PC-9 (cell line): ENCODE measurements at regions not wholly inside any gene's neighbourhood (a gene's known extent, or its start where the extent isn't known, plus 50 kb on each side); places are given as distances from the start of the nearest gene placed in this dataset.

ENCODE experiments used
- BruUV-seq: library from RNA; stranded (reverse); fragments of 400-500 nt; replicated peaks from 2 replicates; lab custom pipeline; 2021; lab: Mats Ljungman, UMichigan
- CTCF ChIA-PET: fragments of 300-600 bp; sonication (Branson Sonifier 250); formaldehyde crosslinking; loops from one replicate; lab custom pipeline; 2022; ENCODE audit warnings: antibody characterized with exemption; lab: Charles Lee
- POLR2A ChIA-PET: fragments of 300-600 bp; sonication (Branson Sonifier 250); formaldehyde crosslinking; loops from one replicate; lab custom pipeline; 2022; ENCODE audit warnings: antibody characterized with exemption; ENCODE audit not compliant: unreplicated experiment; lab: Charles Lee
- DNase-seq, 2 experiments: peaks; one replicate each; pipeline versions ENCODE4 v3.0.0 to v3.0.0-alpha.2; 2015 to 2022; ENCODE audit warnings: mixed read lengths in 1 of 2
- H2AFZ ChIP-seq: fragments of 200-600 bp; sonication (generic); 2 replicates; pipeline ENCODE4 v1.8.1; 2017; ENCODE audit warnings: antibody characterized with exemption
- H3F3A ChIP-seq: fragments of 200-600 bp; sonication (generic); 2 replicates; pipeline ENCODE4 v1.8.1; 2017; ENCODE audit warnings: antibody characterized with exemption, mild to moderate bottlenecking, low read depth; ENCODE audit not compliant: insufficient read depth
- H3K27ac ChIP-seq: fragments of 200-600 bp; sonication (generic); 2 replicates; pipeline ENCODE4 v1.6.1; 2016; ENCODE audit warnings: mixed run types
- H3K27me3 ChIP-seq: fragments of 200-600 bp; sonication (generic); 2 replicates; pipeline ENCODE4 v1.6.1; 2016; ENCODE audit warnings: low read depth, mixed run types; ENCODE audit not compliant: insufficient read depth
- H3K36me3 ChIP-seq: fragments of 200-600 bp; sonication (generic); 2 replicates; pipeline ENCODE4 v1.6.1; 2016; ENCODE audit warnings: low read depth, mixed run types
- H3K4me1 ChIP-seq: fragments of 200-600 bp; sonication (generic); replicated peaks from 2 replicates; pipeline ENCODE4 v1.6.1; 2016; ENCODE audit warnings: mixed run types; ENCODE audit not compliant: insufficient read depth
- H3K4me2 ChIP-seq: fragments of 200-600 bp; sonication (generic); 2 replicates; pipeline ENCODE4 v1.6.1; 2017; ENCODE audit warnings: mixed run types
- H3K4me3 ChIP-seq: fragments of 200-600 bp; sonication (generic); 2 replicates; pipeline ENCODE4 v1.6.1; 2016; ENCODE audit warnings: mixed run types
- H3K79me2 ChIP-seq: fragments of 200-600 bp; sonication (generic); 2 replicates; pipeline ENCODE4 v1.6.1; 2017; ENCODE audit warnings: low read depth, mixed run types
- H3K9me2 ChIP-seq: fragments of 200-600 bp; sonication (generic); 2 replicates; pipeline ENCODE4 v1.8.1; 2017; ENCODE audit warnings: mild to moderate bottlenecking; ENCODE audit not compliant: insufficient read depth
- H3K9me3 ChIP-seq: fragments of 200-600 bp; sonication (generic); 2 replicates; pipeline ENCODE4 v1.8.1; 2016; ENCODE audit warnings: low read depth; ENCODE audit not compliant: insufficient read depth
- H4K20me1 ChIP-seq: fragments of 200-600 bp; sonication (generic); 2 replicates; pipeline ENCODE4 v1.8.1; 2017; ENCODE audit not compliant: insufficient read depth
- EZH2 ChIP-seq: fragments of 200-600 bp; sonication (generic); IDR thresholded peaks from 2 replicates; pipeline ENCODE4 v1.8.0; 2017; ENCODE audit warnings: antibody characterized with exemption, low read depth
- intact Hi-C: fragments of 100-400 bp; cut with micrococcal nuclease; formaldehyde crosslinking; loops from one replicate; pipeline ENCODE4 v1.10.0; 2022; ENCODE audit not compliant: unreplicated experiment
- TF ChIP-seq, protein P1 (sequence below): fragments of 200-600 bp; sonication (generic); conservative IDR thresholded peaks from 2 replicates; pipeline ENCODE4 v1.6.1; 2017; ENCODE audit warnings: mixed run types, antibody characterized with exemption, mild to moderate bottlenecking, moderate library complexity

DNA sequence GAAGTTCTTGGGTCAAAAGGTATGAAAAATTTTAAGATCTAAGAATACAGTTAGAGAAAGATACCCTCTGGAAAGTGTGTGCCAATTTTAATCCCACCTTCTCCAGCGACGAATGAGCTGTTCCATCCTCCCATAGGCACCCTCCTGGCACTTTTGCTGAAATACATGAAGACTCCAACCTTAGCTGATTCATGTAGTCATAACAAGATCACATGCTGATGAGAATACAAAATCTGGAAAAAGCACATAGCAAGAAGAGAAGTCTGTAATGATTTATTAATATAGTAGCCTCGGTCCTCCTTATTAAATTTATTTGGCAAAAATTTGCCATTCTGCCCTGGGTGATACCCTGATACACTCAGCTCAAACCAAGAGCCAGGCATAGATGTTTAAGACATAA, 88.9 kb downstream of the CCR1 start:
- Histone ChIP-seq H3K27ac (no peak overlapping the region), H2AFZ (no peak overlapping the region), H3K36me3 (no peaks in the 10 kb centered on the region), H3K4me3 (no peak overlapping the region), H3K4me2 (no peak overlapping the region), H3F3A (peaks cover 42% of the 10 kb centered on the region), H3K9me3 (no peaks in the 10 kb centered on the region), H3K27me3 (no peaks in the 10 kb centered on the region), H3K79me2 (no peaks in the 10 kb centered on the region), H3K9me2 (no peaks in the 10 kb centered on the region), H3K4me1 (peaks cover 84% of the 10 kb centered on the region), H4K20me1 (no peaks in the 10 kb centered on the region)
- intact Hi-C loops: no loop called here
- ChIA-PET CTCF (no interaction called here), POLR2A (no interaction called here)
- TF ChIP-seq EZH2: no peak
- TF ChIP-seq, protein P1, sequence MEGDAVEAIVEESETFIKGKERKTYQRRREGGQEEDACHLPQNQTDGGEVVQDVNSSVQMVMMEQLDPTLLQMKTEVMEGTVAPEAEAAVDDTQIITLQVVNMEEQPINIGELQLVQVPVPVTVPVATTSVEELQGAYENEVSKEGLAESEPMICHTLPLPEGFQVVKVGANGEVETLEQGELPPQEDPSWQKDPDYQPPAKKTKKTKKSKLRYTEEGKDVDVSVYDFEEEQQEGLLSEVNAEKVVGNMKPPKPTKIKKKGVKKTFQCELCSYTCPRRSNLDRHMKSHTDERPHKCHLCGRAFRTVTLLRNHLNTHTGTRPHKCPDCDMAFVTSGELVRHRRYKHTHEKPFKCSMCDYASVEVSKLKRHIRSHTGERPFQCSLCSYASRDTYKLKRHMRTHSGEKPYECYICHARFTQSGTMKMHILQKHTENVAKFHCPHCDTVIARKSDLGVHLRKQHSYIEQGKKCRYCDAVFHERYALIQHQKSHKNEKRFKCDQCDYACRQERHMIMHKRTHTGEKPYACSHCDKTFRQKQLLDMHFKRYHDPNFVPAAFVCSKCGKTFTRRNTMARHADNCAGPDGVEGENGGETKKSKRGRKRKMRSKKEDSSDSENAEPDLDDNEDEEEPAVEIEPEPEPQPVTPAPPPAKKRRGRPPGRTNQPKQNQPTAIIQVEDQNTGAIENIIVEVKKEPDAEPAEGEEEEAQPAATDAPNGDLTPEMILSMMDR: no peak
- no TSS peak for BruUV-seq
- DNase-seq: no peak

DNA sequence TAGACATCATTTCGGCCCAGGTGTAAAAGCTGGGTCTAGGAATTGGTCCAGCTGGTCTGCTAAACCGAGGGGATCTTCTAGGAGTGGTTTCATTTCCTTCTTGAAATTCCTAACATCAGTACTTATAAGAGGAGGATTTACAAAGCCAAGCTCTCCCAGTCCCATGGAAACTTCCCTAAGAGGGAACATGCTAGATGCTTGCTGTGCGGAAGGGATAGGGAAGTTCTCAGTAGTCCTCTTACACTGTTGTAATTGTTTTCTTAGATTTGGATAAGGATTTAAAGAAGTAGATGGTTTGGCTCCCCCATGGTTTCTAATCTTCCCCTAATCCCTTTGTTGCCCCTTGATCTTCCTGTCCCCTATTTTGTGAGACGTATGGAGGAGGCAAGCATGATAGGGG, 89.7 kb upstream of the XCR1 start:
- no peak overlapping the region for H3K4me3 ChIP-seq
- H3K27ac ChIP-seq: peak overlapping the region; percentile 98
- no peak for DNase-seq
- no peaks in the 10 kb centered on the region for H4K20me1 ChIP-seq
- H3F3A ChIP-seq: peaks cover 50% of the 10 kb centered on the region
- intact Hi-C loops: no loop called here
- ChIA-PET CTCF (no interaction called here), POLR2A (no interaction called here)
- no peak for TF ChIP-seq EZH2
- TF ChIP-seq, protein P1: no peak
- H3K9me3 ChIP-seq: no peaks in the 10 kb centered on the region
- no peaks in the 10 kb centered on the region for H3K79me2 ChIP-seq
- H3K4me1 ChIP-seq: peaks cover 83% of the 10 kb centered on the region
- no peak overlapping the region for H2AFZ ChIP-seq
- no TSS peak for BruUV-seq
- H3K27me3 ChIP-seq: no peaks in the 10 kb centered on the region
- H3K9me2 ChIP-seq: no peaks in the 10 kb centered on the region
- no peaks in the 10 kb centered on the region for H3K36me3 ChIP-seq
- H3K4me2 ChIP-seq: peak overlapping the region; percentile 73; the same call in 1 of the 2 replicates

DNA sequence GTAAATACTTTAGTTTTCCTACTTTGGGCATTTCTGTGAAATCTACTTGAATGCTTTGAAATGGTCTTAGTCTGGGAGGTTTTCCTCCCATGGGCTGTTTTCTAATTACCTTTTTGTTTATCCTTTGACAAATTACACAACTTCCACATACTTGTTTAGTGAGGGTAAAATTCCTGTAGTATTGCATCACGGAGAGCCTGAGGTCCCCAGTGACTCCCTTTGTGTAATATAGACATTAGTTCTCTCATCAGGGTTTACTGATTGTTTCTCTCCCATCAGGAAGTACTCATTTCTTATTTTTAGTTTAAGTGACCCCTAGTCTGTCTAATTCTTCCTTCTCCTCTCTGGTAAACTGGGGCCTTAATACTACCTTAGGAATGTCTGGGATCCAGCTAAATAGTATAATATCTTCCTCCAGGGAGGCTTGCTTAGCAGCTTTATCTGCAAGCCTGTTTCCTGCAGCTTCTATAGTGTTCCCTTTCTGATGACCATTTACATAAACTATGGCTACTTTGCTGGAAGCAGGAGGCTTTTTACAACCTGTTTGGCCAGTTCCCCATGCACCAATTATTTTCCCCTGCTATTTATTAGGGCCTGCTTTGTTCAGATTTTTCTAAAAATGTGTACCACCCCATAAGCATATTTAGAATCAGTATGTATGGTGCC, 87.2 kb upstream of the XCR1 start:
- Histone ChIP-seq H3K9me3 (no peaks in the 10 kb centered on the region), H3K4me2 (peak overlapping the region; percentile 73), H3F3A (peaks cover 74% of the 10 kb centered on the region), H2AFZ (no peak overlapping the region), H3K4me1 (peaks cover 87% of the 10 kb centered on the region), H3K27me3 (no peaks in the 10 kb centered on the region), H3K79me2 (no peaks in the 10 kb centered on the region), H3K9me2 (no peaks in the 10 kb centered on the region), H3K27ac (peak overlapping the region; percentile 98), H3K36me3 (no peaks in the 10 kb centered on the region), H3K4me3 (no peak overlapping the region; the same call in 1 of the 2 replicates), H4K20me1 (no peaks in the 10 kb centered on the region)
- TF ChIP-seq, protein P1: no peak
- no peak for TF ChIP-seq EZH2
- DNase-seq: peak in 1 of 2 experiments; percentile 96
- intact Hi-C loops: loop anchor here (1.0 kb wide), 2 partner anchors 13 to 49 kb away; no protein-coding TSS in a partner anchor
- BruUV-seq: no TSS peak
- ChIA-PET CTCF (no interaction called here), POLR2A (no interaction called here)
